Vagina (tissue), 2 donors: ENCODE measurements at regions not wholly inside any gene's neighbourhood (a gene's known extent, or its start where the extent isn't known, plus 50 kb on each side); places are given as distances from the start of the nearest gene placed in this dataset.

Source experiments
- DNase-seq, 2 donors: peaks; one replicate each; pipeline ENCODE4 v3.0.0-alpha.2; 2017; ENCODE audit errors: extremely low spot score in 2 of 2
- H3K27ac ChIP-seq: fragments of 200-600 bp; sonication (generic); one replicate; pipeline ENCODE4 v1.5.1; 2019
- H3K27me3 ChIP-seq: fragments of 200-600 bp; sonication (generic); one replicate; pipeline ENCODE4 v1.5.1; 2019
- H3K36me3 ChIP-seq, 2 donors: fragments of 200-600 bp; sonication (generic); one replicate each; pipeline ENCODE4 v1.5.1; 2017 to 2019
- H3K4me1 ChIP-seq: fragments of 200-600 bp; sonication (generic); one replicate; pipeline ENCODE4 v1.5.1; 2019
- H3K4me3 ChIP-seq, 2 donors: fragments of 200-600 bp; sonication (generic); 1 replicate in 1 of 2; 2 replicates in 1 of 2; pipeline ENCODE4 v1.5.1; 2016 to 2019
- H3K9me3 ChIP-seq: fragments of 200-600 bp; sonication (generic); one replicate; pipeline ENCODE4 v1.5.1; 2019
- POLR2A ChIP-seq, 2 donors: fragments of 450-650 bp; IDR thresholded peaks; one replicate each; pipeline ENCODE4 v1.6.1; 2017; ENCODE audit warnings: antibody characterized with exemption in 2 of 2, mild to moderate bottlenecking in 2 of 2, moderate library complexity in 2 of 2
- POLR2AphosphoS5 ChIP-seq, 2 donors: sonication (generic); formaldehyde crosslinking; IDR thresholded peaks; one replicate each; pipeline ENCODE4 v1.9.0; 2017; ENCODE audit warnings: antibody characterized with exemption in 2 of 2, mild to moderate bottlenecking in 2 of 2, low read depth in 1 of 2; ENCODE audit not compliant: insufficient read depth in 1 of 2
- intact Hi-C: fragments of 100-400 bp; cut with DNase I; formaldehyde crosslinking; loops from one replicate; pipeline ENCODE4 v1.15.1; 2023
- TF ChIP-seq, protein P1 (sequence below), 3 experiments: fragments of 450-650 bp in 2 of 3; fragments of 200-600 bp in 1 of 3; sonication (generic) in 1 of 3; IDR thresholded peaks; one replicate each; pipeline ENCODE4 v1.5.1; 2017 to 2019; ENCODE audit warnings: antibody characterized with exemption in 3 of 3, mild to moderate bottlenecking in 2 of 3, moderate library complexity in 2 of 3

DNA sequence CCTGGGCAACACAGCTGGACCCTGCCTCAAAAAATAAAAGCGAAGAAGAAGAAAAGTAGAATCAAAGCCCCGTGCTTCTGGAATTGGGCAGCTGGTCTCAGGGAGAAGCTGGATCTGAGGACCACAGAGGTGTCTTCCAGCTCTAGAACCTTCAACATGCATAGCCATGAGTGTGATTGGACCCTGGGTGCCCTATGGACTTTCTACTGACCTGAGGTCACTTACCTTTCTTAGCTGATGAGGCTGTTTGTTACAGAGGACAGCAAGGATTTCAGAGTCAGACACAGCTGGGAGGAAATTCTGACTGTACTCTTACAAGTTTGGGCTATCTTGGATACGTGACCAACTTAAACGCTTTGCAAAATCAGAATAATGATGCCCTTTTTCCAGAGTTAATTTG, 82.4 kb upstream of the GATA6 start:
- Histone ChIP-seq H3K9me3 (no peaks in the 10 kb centered on the region), H3K36me3 (no peaks in the 10 kb centered on the region), H3K4me3 (no peak overlapping the region), H3K27ac (no peak overlapping the region), H3K4me1 (no peaks in the 10 kb centered on the region), H3K27me3 (no peaks in the 10 kb centered on the region)
- no peak for DNase-seq
- TF ChIP-seq POLR2A (IDR thresholded peaks at IDR 0.05) (no peak), POLR2AphosphoS5 (IDR thresholded peaks at IDR 0.05; ENCODE audit: insufficient read depth in 1 of 2, low read depth in 1 of 2) (no peak)
- TF ChIP-seq, protein P1, sequence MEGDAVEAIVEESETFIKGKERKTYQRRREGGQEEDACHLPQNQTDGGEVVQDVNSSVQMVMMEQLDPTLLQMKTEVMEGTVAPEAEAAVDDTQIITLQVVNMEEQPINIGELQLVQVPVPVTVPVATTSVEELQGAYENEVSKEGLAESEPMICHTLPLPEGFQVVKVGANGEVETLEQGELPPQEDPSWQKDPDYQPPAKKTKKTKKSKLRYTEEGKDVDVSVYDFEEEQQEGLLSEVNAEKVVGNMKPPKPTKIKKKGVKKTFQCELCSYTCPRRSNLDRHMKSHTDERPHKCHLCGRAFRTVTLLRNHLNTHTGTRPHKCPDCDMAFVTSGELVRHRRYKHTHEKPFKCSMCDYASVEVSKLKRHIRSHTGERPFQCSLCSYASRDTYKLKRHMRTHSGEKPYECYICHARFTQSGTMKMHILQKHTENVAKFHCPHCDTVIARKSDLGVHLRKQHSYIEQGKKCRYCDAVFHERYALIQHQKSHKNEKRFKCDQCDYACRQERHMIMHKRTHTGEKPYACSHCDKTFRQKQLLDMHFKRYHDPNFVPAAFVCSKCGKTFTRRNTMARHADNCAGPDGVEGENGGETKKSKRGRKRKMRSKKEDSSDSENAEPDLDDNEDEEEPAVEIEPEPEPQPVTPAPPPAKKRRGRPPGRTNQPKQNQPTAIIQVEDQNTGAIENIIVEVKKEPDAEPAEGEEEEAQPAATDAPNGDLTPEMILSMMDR (IDR thresholded peaks at IDR 0.05): no peak
- intact Hi-C loops: no loop called here

DNA sequence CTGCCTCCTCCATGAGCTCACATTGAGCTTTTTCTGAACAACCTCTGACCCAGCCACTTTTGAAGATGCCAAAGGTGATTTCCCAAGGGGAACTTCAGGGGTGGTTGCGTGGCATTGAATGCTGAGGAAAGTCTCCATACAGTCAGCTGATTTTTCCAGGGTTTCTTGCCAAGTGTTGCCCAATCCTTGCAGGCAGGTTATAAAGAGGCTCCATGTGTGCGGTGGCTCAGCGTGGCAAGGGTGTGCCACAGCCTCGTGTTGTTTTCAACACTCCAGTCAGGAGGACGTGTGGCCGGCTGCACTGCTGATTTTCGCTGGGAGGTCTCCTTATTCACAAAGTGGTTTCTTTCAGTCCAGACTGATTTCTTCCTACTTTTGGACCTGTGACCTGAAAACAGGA, 81.4 kb upstream of the GATA6 start:
- no peak for DNase-seq
- TF ChIP-seq POLR2AphosphoS5 (IDR thresholded peaks at IDR 0.05; ENCODE audit: insufficient read depth in 1 of 2, low read depth in 1 of 2) (no peak), POLR2A (IDR thresholded peaks at IDR 0.05) (no peak)
- TF ChIP-seq, protein P1 (IDR thresholded peaks at IDR 0.05): no peak
- no peak overlapping the region for H3K27ac ChIP-seq
- no peaks in the 10 kb centered on the region for H3K4me1 ChIP-seq
- no peak overlapping the region for H3K4me3 ChIP-seq
- H3K27me3 ChIP-seq: no peaks in the 10 kb centered on the region
- intact Hi-C loops: no loop called here
- H3K9me3 ChIP-seq: no peaks in the 10 kb centered on the region
- no peaks in the 10 kb centered on the region for H3K36me3 ChIP-seq

DNA sequence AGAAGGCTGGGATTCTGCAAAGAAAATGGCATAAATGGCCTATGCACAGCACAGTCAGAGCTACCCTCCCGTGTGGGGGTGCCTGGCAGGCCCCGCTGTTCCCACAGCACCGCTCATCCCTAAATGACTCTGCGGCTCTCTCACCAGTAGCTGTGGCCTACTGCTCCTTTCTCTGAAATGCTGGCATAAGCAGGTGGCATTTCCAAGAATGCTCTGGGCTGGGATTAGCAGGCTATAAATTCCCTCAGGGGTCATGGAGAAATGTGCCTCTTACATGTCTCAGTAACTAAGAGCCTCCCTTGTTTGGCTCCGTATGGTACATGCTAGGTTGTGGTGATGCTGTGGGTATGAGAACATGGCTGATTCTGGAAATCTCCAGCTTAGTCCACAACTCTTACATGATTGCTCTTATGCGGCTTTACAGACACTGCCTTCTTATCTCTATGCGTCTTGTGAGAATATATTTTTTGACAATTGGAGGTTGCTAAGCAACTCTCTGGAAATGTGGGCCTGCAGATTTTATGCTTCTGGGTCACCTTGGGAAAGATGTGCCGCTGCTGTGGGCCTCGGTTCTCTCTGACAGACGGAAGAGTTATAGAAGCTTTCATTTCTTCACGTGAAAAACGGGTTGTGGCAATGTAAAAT, 80.3 kb upstream of the GATA6 start:
- intact Hi-C loops: no loop called here
- H3K27ac ChIP-seq: no peak overlapping the region
- H3K36me3 ChIP-seq: no peaks in the 10 kb centered on the region
- H3K27me3 ChIP-seq: no peaks in the 10 kb centered on the region
- TF ChIP-seq, protein P1 (IDR thresholded peaks at IDR 0.05): no peak
- TF ChIP-seq POLR2AphosphoS5 (IDR thresholded peaks at IDR 0.05; ENCODE audit: insufficient read depth in 1 of 2, low read depth in 1 of 2): no peak
- TF ChIP-seq POLR2A (IDR thresholded peaks at IDR 0.05): no peak
- H3K4me3 ChIP-seq: no peak overlapping the region
- H3K4me1 ChIP-seq: no peaks in the 10 kb centered on the region
- H3K9me3 ChIP-seq: no peaks in the 10 kb centered on the region
- no peak for DNase-seq

DNA sequence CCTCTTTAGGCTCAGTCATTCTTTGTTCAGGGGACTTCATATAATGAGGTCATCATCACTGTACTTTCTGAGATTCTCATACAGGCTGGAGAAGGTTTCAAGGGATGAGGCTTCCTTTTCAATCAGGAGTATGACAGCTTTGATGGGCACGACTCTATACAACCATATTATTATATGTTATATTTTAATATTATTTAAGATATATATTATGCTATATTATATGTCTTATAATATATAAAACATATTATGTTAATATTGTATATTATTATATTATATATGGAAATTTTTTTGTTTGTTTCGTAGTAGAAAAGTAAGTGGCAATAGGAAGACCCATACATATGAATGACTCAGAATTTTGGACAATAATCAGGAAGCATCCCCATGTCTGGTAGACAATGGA, 78.0 kb upstream of the GATA6 start:
- no peak for DNase-seq
- Histone ChIP-seq H3K9me3 (no peaks in the 10 kb centered on the region), H3K27ac (no peak overlapping the region), H3K4me1 (no peaks in the 10 kb centered on the region), H3K4me3 (no peak overlapping the region), H3K36me3 (no peaks in the 10 kb centered on the region), H3K27me3 (no peaks in the 10 kb centered on the region)
- intact Hi-C loops: no loop called here
- TF ChIP-seq POLR2AphosphoS5 (IDR thresholded peaks at IDR 0.05; ENCODE audit: insufficient read depth in 1 of 2, low read depth in 1 of 2): no peak
- TF ChIP-seq POLR2A (IDR thresholded peaks at IDR 0.05): no peak
- TF ChIP-seq, protein P1 (IDR thresholded peaks at IDR 0.05): no peak

DNA sequence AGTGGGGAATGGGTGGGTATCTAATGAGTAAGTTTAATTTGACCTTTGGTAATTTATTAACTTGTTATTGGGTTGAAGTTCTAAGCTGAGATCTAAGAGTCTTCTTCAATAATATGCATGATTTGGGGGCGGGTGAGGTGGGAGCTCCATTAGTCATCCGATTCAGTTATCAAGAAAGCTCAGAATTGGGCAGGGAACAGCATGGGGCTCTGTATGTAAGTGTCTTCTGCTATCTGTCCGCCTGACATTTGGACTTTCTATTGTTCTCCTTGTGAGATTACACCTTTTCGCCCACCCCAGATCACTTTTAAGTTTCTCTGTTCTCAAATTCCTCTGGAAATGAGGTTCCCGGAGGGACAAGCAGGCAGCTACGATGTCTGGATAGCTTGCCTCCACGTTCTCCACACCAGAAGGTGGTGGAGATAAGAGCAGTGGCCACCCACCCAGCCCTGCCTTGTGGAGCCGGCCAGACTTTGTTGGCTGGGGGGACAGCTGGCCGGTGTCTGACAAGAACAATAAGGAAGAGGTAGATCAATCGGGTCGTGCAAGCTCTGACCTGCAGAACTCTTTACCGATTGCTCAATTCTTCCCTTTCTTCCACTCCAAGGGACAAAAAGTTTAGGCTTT, 75.5 kb upstream of the GATA6 start:
- intact Hi-C loops: no loop called here
- Histone ChIP-seq H3K27ac (no peak overlapping the region), H3K4me3 (no peak overlapping the region), H3K36me3 (no peaks in the 10 kb centered on the region), H3K4me1 (no peaks in the 10 kb centered on the region), H3K9me3 (no peaks in the 10 kb centered on the region), H3K27me3 (no peaks in the 10 kb centered on the region)
- TF ChIP-seq POLR2A (IDR thresholded peaks at IDR 0.05) (no peak), POLR2AphosphoS5 (IDR thresholded peaks at IDR 0.05; ENCODE audit: insufficient read depth in 1 of 2, low read depth in 1 of 2) (no peak)
- TF ChIP-seq, protein P1 (IDR thresholded peaks at IDR 0.05): no peak
- DNase-seq: no peak
